Activated naive CD4-positive, alpha-beta T cell treated with anti-CD3 and anti-CD28 coated beads, Interleukin-2, amount 50 U/mL, for 24 hours (primary cell): ENCODE measurements at regions not wholly inside any gene's neighbourhood (a gene's known extent, or its start where the extent isn't known, plus 50 kb on each side); places are given as distances from the start of the nearest gene placed in this dataset.
A peak's percentile ranks its signal among the peaks of the same experiment; 100 is the strongest.

Experiments used
- H3K27ac Mint-ChIP-seq: one replicate; pipeline ENCODE4 v1.8.0; 2021; ENCODE audit warnings: mild to moderate bottlenecking, mixed read lengths
- H3K27me3 Mint-ChIP-seq: one replicate; pipeline ENCODE4 v1.8.0; 2021; ENCODE audit warnings: mixed read lengths
- H3K36me3 Mint-ChIP-seq: one replicate; pipeline ENCODE4 v1.8.0; 2021; ENCODE audit warnings: mixed read lengths
- H3K4me1 Mint-ChIP-seq: one replicate; pipeline ENCODE4 v1.8.0; 2021; ENCODE audit warnings: mixed read lengths
- H3K4me3 Mint-ChIP-seq: one replicate; pipeline ENCODE4 v1.8.0; 2021; ENCODE audit warnings: mild to moderate bottlenecking, mixed read lengths
- H3K9me3 Mint-ChIP-seq: one replicate; pipeline ENCODE4 v1.8.0; 2021; ENCODE audit warnings: mixed read lengths

GRCh38 chr1:198018529-198018928 is 101.4 kb downstream of the LHX9 start:
- H3K27me3 Mint-ChIP-seq, result no peaks in the 10 kb centered on the region

DNA sequence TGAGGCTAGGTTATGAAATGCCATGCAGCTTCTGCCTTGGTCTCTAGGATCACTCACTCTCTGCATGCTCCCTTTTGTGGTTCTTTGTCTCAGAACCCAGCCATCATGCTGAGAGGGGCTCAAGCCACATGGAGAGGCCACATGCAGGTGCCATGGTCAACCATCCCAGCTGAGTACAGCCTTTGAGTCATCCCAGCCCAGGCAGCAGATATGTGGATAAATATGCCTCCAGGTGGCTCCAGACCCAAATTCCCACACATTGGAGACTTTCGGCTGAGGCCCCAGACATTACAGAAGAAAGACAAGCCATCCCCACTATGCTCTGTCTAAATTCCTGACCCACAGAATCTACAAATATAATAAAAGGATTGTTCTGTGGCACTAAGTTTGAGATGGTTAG is 102.0 kb downstream of the LHX9 start:
- no peaks in the 10 kb centered on the region for H3K4me1 Mint-ChIP-seq
- H3K36me3 Mint-ChIP-seq, result no peaks in the 10 kb centered on the region
- no peaks in the 10 kb centered on the region for H3K27me3 Mint-ChIP-seq
- no peak overlapping the region for H3K4me3 Mint-ChIP-seq
- H3K9me3 Mint-ChIP-seq, result no peaks in the 10 kb centered on the region
- no peak overlapping the region for H3K27ac Mint-ChIP-seq

More at GRCh38 chr1:198018529-198018928, 101.4 kb downstream of the LHX9 start:
- Mint-ChIP-seq H3K4me3 (no peak overlapping the region), H3K9me3 (no peaks in the 10 kb centered on the region), H3K36me3 (no peaks in the 10 kb centered on the region), H3K4me1 (no peaks in the 10 kb centered on the region), H3K27ac (no peak overlapping the region)

- peaks cover 5% of the 10 kb centered on the region for H3K27me3 Mint-ChIP-seq
- no peaks in the 10 kb centered on the region for H3K9me3 Mint-ChIP-seq
- no peak overlapping the region for H3K4me3 Mint-ChIP-seq
- H3K36me3 Mint-ChIP-seq, result no peaks in the 10 kb centered on the region
- H3K27ac Mint-ChIP-seq, result peak overlapping the region; percentile 14
- H3K4me1 Mint-ChIP-seq, result no peaks in the 10 kb centered on the region
Measured at GRCh38 chr1:198024336-198024735, 107.2 kb downstream of the LHX9 start.

- Mint-ChIP-seq H3K27ac (peak overlapping the region; percentile 14), H3K36me3 (no peaks in the 10 kb centered on the region), H3K27me3 (peaks cover 5% of the 10 kb centered on the region), H3K4me1 (no peaks in the 10 kb centered on the region), H3K4me3 (no peak overlapping the region), H3K9me3 (no peaks in the 10 kb centered on the region)
Measured at GRCh38 chr1:198024782-198025181, 107.6 kb downstream of the LHX9 start.

DNA sequence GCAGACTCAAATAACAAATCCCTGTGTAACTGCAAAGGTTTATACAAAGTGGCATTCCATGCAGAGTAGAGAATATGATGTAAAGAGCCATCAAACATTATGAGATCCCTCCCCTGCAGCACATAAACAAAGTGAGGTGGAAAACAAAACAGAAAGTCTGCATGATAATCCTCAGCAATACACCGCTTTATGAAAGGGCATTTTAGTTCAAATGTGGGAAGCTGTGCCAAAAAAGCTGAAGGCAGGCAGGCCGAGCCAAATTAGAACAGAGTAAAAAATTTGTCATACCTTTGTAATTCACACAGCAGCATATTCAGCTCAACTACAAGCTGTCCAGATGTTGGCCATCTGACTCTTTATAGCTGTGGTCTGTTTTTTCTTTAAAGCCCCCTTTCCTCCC is 113.5 kb downstream of the LHX9 start:
- H3K4me3 Mint-ChIP-seq, result no peak overlapping the region
- H3K36me3 Mint-ChIP-seq, result no peaks in the 10 kb centered on the region
- no peak overlapping the region for H3K27ac Mint-ChIP-seq
- H3K9me3 Mint-ChIP-seq, result no peaks in the 10 kb centered on the region
- no peaks in the 10 kb centered on the region for H3K4me1 Mint-ChIP-seq
- peaks cover 6% of the 10 kb centered on the region for H3K27me3 Mint-ChIP-seq

DNA sequence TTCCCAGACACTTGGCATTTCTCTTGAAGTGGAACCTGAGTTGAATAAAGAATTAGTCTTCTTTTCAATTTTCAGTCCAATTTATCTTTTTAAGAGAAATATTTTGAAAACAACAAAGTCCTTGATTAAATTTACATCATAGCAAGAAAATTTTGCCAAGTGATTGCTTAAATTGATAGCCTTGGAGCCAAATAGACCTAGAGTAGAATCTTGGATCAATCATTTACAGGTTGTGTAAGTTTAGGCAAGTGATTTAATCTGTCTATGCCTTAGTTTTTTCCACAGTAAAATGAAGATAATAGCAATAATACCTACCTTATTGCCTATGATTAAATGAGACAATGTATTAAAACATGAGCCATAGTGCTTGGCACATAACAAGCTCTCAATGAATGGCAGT is 113.9 kb downstream of the LHX9 start:
- Mint-ChIP-seq H3K27ac (no peak overlapping the region), H3K27me3 (peaks cover 6% of the 10 kb centered on the region), H3K4me1 (no peaks in the 10 kb centered on the region), H3K9me3 (no peaks in the 10 kb centered on the region), H3K4me3 (no peak overlapping the region), H3K36me3 (no peaks in the 10 kb centered on the region)

DNA sequence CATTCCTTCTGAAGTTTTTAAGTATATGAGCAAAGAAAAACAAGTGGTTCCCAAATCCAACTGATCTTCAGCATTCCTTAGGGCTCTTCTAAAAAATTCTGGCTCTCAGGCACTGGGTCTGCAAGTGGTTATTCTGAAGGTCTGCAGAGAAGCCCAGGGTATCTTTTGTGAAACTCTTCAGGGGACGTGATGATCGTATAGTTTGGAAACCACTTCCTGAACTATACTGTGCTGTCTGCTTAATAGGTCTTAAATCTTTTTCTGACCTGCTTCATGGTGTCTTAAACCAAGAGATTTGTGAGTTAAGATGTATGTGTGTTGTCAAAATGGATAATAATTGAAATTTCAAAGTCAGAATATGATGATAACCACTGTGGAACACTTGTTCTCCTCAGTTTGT is 115.5 kb downstream of the LHX9 start:
- Mint-ChIP-seq H3K4me1 (no peaks in the 10 kb centered on the region), H3K36me3 (no peaks in the 10 kb centered on the region), H3K27ac (no peak overlapping the region), H3K4me3 (no peak overlapping the region), H3K9me3 (no peaks in the 10 kb centered on the region), H3K27me3 (peaks cover 4% of the 10 kb centered on the region)

- Mint-ChIP-seq H3K4me3 (no peak overlapping the region), H3K4me1 (no peaks in the 10 kb centered on the region), H3K27ac (no peak overlapping the region), H3K36me3 (no peaks in the 10 kb centered on the region), H3K27me3 (no peaks in the 10 kb centered on the region), H3K9me3 (no peaks in the 10 kb centered on the region)
Measured at GRCh38 chr1:198040880-198041279, 115.9 kb upstream of the NEK7 start.

DNA sequence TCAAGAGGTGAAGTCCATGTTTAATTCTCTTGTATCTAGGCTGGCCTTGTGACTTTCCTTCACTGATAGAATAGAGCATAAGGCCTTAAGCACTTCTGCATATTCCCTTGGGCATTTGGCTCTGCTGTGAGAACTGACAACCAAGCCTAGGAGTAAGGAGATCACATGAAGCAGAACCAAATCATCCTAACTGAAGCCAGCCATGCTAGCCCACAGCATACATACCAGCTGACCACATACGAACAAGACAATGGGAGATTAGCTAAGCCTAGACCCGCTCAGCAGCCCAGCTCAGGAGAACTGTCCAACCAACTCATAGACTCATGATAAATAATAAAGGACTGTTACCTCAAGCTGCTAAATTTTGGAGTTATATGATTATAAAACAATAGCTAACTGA is 114.6 kb upstream of the NEK7 start:
- Mint-ChIP-seq H3K4me1 (no peaks in the 10 kb centered on the region), H3K4me3 (no peak overlapping the region), H3K9me3 (peaks cover 5% of the 10 kb centered on the region), H3K27me3 (no peaks in the 10 kb centered on the region), H3K27ac (no peak overlapping the region), H3K36me3 (no peaks in the 10 kb centered on the region)

- peaks cover 5% of the 10 kb centered on the region for H3K9me3 Mint-ChIP-seq
Measured at GRCh38 chr1:198047913-198048312, 108.9 kb upstream of the NEK7 start.

GRCh38 chr1:198054510-198054909 is 102.3 kb upstream of the NEK7 start:
- Mint-ChIP-seq H3K4me3 (no peak overlapping the region), H3K9me3 (no peaks in the 10 kb centered on the region), H3K36me3 (no peaks in the 10 kb centered on the region), H3K4me1 (peaks cover 3% of the 10 kb centered on the region), H3K27ac (no peak overlapping the region), H3K27me3 (no peaks in the 10 kb centered on the region)

More at GRCh38 chr1:198047913-198048312, 108.9 kb upstream of the NEK7 start:
- Mint-ChIP-seq H3K27me3 (no peaks in the 10 kb centered on the region), H3K36me3 (peaks cover 3% of the 10 kb centered on the region), H3K27ac (no peak overlapping the region), H3K4me1 (peaks cover 17% of the 10 kb centered on the region), H3K4me3 (no peak overlapping the region)

- H3K27ac Mint-ChIP-seq, result no peak overlapping the region
- no peaks in the 10 kb centered on the region for H3K36me3 Mint-ChIP-seq
- H3K4me3 Mint-ChIP-seq, result no peak overlapping the region
- peaks cover 3% of the 10 kb centered on the region for H3K4me1 Mint-ChIP-seq
- H3K9me3 Mint-ChIP-seq, result no peaks in the 10 kb centered on the region
- H3K27me3 Mint-ChIP-seq, result no peaks in the 10 kb centered on the region
Measured at GRCh38 chr1:198056255-198056654, 100.5 kb upstream of the NEK7 start.

GRCh38 chr1:198064181-198064580 is 92.6 kb upstream of the NEK7 start:
- Mint-ChIP-seq H3K4me3 (no peak overlapping the region), H3K9me3 (no peaks in the 10 kb centered on the region), H3K4me1 (no peaks in the 10 kb centered on the region), H3K27ac (no peak overlapping the region), H3K27me3 (peaks cover 3% of the 10 kb centered on the region), H3K36me3 (peaks cover 2% of the 10 kb centered on the region)

DNA sequence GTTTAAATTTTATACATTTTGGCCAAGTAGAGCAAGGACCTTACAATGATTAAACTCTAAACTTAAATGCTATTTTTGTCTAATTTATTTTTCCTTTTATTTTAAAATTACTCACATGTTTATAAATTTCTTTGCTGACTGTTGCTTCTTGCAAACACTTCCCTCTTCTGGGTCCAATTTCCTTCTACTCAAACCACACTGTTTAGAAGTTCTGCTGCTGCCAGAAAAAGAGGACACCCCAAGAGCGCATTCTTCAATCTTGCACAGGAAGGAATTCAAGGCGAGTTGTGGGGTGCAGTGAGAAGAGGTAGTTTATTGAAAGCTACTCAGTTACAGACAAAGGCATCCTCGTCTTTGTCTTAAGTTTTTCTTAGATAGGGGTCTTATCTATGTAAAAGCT is 88.5 kb upstream of the NEK7 start:
- peaks cover under 1% of the 10 kb centered on the region for H3K36me3 Mint-ChIP-seq
- H3K4me1 Mint-ChIP-seq, result no peaks in the 10 kb centered on the region
- H3K9me3 Mint-ChIP-seq, result no peaks in the 10 kb centered on the region
- H3K4me3 Mint-ChIP-seq, result no peak overlapping the region
- H3K27me3 Mint-ChIP-seq, result peaks cover 6% of the 10 kb centered on the region
- no peak overlapping the region for H3K27ac Mint-ChIP-seq

GRCh38 chr1:198072177-198072576 is 84.6 kb upstream of the NEK7 start:
- peaks cover 9% of the 10 kb centered on the region for H3K27me3 Mint-ChIP-seq
- no peak overlapping the region for H3K4me3 Mint-ChIP-seq
- no peaks in the 10 kb centered on the region for H3K4me1 Mint-ChIP-seq
- no peak overlapping the region for H3K27ac Mint-ChIP-seq
- H3K9me3 Mint-ChIP-seq, result no peaks in the 10 kb centered on the region
- H3K36me3 Mint-ChIP-seq, result no peaks in the 10 kb centered on the region

GRCh38 chr1:198075296-198075695 is 81.5 kb upstream of the NEK7 start:
- no peak overlapping the region for H3K27ac Mint-ChIP-seq
- H3K9me3 Mint-ChIP-seq, result no peaks in the 10 kb centered on the region
- H3K4me3 Mint-ChIP-seq, result no peak overlapping the region
- peaks cover 10% of the 10 kb centered on the region for H3K27me3 Mint-ChIP-seq
- H3K36me3 Mint-ChIP-seq, result peaks cover 2% of the 10 kb centered on the region
- H3K4me1 Mint-ChIP-seq, result no peaks in the 10 kb centered on the region

GRCh38 chr1:198079432-198079951 is 77.3 kb upstream of the NEK7 start:
- peaks cover 9% of the 10 kb centered on the region for H3K27me3 Mint-ChIP-seq
- H3K27ac Mint-ChIP-seq, result no peak overlapping the region
- no peaks in the 10 kb centered on the region for H3K4me1 Mint-ChIP-seq
- H3K4me3 Mint-ChIP-seq, result no peak overlapping the region
- H3K9me3 Mint-ChIP-seq, result no peaks in the 10 kb centered on the region
- H3K36me3 Mint-ChIP-seq, result peaks cover 2% of the 10 kb centered on the region
